Upper lobe of right lung (tissue), 1 donor: ENCODE measurements at regions not wholly inside any gene's neighbourhood (a gene's known extent, or its start where the extent isn't known, plus 50 kb on each side); places are given as distances from the start of the nearest gene placed in this dataset.

Source experiments
- ATAC-seq: fragments of 200-7000 bp; cut with Tn5 transposase; one replicate; pipeline ENCODE4 v1.9.1; 2020; ENCODE audit warnings: mild to moderate bottlenecking, moderate library complexity
- DNase-seq: peaks from one replicate; pipeline ENCODE4 v3.0.0-alpha.2; 2020
- H3K27ac ChIP-seq: fragments of 200-600 bp; one replicate; pipeline ENCODE4 v1.8.0; 2022
- H3K27me3 ChIP-seq: fragments of 200-600 bp; one replicate; pipeline ENCODE4 v1.8.0; 2022; ENCODE audit warnings: mild to moderate bottlenecking
- H3K36me3 ChIP-seq: fragments of 200-600 bp; one replicate; pipeline ENCODE4 v1.8.0; 2022
- H3K4me1 ChIP-seq: fragments of 200-600 bp; one replicate; pipeline ENCODE4 v1.8.0; 2022
- H3K4me3 ChIP-seq: fragments of 200-600 bp; one replicate; pipeline ENCODE4 v1.8.0; 2022; ENCODE audit warnings: mild to moderate bottlenecking
- H3K9me3 ChIP-seq: fragments of 200-600 bp; one replicate; pipeline ENCODE4 v1.8.0; 2022
- intact Hi-C: fragments of 100-400 bp; cut with DNase I; formaldehyde crosslinking; loops from one replicate; pipeline ENCODE4 v1.11.0; 2022
- TF ChIP-seq, protein P1 (sequence below): fragments of 200-600 bp; IDR thresholded peaks from one replicate; pipeline ENCODE4 v1.8.0; 2022; ENCODE audit warnings: antibody characterized with exemption
- donor health status: DM: no; HTN: yes; CAD: no; lungs with severe emphysema.

DNA sequence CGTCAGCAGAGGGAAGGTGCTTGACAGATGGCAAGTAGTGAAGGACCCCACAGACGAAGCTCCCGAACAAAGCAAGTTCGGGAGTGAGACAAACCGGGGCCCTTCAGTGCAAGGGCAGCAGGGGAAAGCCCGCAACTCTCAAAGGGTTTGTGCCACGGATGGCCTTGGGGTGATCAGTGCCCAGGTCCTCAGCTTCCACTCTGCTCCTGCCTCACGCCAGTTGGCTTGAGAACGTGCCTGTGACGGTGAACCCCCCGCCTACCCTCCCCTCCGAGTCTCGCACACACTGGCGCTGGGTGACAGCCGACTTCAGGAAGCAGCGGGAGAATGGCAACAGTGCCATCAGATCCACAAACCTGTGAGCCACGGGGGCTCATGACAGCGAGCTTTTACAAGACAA lies 56.8 kb upstream of the SALL3 start:
- no peak overlapping the region for H3K4me3 ChIP-seq
- no peaks in the 10 kb centered on the region for H3K9me3 ChIP-seq
- H3K4me1 ChIP-seq: no peaks in the 10 kb centered on the region
- TF ChIP-seq, protein P1, sequence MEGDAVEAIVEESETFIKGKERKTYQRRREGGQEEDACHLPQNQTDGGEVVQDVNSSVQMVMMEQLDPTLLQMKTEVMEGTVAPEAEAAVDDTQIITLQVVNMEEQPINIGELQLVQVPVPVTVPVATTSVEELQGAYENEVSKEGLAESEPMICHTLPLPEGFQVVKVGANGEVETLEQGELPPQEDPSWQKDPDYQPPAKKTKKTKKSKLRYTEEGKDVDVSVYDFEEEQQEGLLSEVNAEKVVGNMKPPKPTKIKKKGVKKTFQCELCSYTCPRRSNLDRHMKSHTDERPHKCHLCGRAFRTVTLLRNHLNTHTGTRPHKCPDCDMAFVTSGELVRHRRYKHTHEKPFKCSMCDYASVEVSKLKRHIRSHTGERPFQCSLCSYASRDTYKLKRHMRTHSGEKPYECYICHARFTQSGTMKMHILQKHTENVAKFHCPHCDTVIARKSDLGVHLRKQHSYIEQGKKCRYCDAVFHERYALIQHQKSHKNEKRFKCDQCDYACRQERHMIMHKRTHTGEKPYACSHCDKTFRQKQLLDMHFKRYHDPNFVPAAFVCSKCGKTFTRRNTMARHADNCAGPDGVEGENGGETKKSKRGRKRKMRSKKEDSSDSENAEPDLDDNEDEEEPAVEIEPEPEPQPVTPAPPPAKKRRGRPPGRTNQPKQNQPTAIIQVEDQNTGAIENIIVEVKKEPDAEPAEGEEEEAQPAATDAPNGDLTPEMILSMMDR: no peak
- no peak overlapping the region for H3K27ac ChIP-seq
- intact Hi-C loops: no loop called here
- H3K36me3 ChIP-seq: no peaks in the 10 kb centered on the region
- peak; percentile 38 for DNase-seq
- no peak for ATAC-seq
- no peaks in the 10 kb centered on the region for H3K27me3 ChIP-seq

DNA sequence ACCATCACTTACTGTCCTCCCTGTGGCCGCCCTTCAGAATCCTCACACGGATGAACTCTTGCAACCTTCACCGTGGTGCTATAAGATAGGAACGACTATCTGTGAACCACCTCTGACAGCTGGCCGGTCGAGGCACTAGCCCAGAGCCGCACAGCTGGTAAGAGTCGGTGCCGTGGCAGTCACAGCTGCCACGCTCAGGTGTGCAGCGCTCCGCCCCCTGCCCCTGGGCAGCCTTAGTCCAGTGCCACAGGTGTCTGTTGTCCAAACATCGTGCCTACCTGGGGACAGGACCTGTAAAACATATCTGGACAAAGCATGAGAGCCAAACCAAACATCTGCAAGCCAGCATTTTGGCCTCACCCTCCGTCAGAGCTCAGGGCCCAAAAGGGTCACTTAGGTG lies 55.3 kb upstream of the SALL3 start:
- intact Hi-C loops: no loop called here
- Histone ChIP-seq H3K36me3 (no peaks in the 10 kb centered on the region), H3K27ac (no peak overlapping the region), H3K9me3 (no peaks in the 10 kb centered on the region), H3K4me1 (no peaks in the 10 kb centered on the region), H3K27me3 (no peaks in the 10 kb centered on the region), H3K4me3 (no peak overlapping the region)
- DNase-seq (peak; percentile 45), ATAC-seq (no peak)
- TF ChIP-seq, protein P1: no peak

DNA sequence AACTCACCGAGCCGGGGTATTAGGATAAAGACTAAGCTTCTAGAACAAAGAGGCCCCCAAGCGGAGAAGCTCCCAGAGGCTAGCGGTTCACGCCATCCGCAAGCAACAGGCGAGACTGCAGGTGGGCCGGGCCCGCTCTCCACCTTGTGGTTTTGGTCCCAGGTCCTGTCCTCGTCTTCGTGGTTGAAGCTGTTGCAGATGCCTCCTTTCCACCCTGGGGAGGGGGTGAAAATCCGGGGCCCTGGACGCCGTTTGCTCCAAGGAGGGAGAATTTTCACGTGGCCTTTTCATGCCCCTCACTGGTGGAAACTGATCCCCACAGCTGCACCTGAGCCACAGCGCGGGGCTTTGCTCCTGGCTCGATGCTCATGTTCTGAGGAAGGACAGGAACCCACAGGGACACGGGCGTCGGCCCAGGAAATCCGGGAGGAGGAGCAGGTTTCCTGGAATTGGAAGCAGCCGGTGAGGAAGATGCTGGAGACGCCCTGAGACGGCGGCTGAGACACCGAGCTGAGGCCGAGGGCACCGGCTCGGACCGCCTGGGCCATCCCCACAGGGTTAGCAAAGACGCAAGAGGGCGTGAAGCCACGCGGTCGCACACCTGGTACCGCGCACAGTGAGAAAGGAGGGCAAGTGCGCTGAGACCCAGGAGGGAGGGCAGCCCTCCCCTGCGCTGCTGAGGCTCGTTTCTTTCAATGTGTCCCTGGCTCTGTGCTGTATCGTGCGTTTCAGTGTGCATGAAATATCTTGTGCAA lies 54.7 kb upstream of the SALL3 start:
- ATAC-seq (no peak), DNase-seq (peak; percentile 57)
- TF ChIP-seq, protein P1: no peak
- no peaks in the 10 kb centered on the region for H3K36me3 ChIP-seq
- intact Hi-C loops: no loop called here
- H3K9me3 ChIP-seq: no peaks in the 10 kb centered on the region
- H3K27ac ChIP-seq: no peak overlapping the region
- no peaks in the 10 kb centered on the region for H3K4me1 ChIP-seq
- no peak overlapping the region for H3K4me3 ChIP-seq
- H3K27me3 ChIP-seq: no peaks in the 10 kb centered on the region

DNA sequence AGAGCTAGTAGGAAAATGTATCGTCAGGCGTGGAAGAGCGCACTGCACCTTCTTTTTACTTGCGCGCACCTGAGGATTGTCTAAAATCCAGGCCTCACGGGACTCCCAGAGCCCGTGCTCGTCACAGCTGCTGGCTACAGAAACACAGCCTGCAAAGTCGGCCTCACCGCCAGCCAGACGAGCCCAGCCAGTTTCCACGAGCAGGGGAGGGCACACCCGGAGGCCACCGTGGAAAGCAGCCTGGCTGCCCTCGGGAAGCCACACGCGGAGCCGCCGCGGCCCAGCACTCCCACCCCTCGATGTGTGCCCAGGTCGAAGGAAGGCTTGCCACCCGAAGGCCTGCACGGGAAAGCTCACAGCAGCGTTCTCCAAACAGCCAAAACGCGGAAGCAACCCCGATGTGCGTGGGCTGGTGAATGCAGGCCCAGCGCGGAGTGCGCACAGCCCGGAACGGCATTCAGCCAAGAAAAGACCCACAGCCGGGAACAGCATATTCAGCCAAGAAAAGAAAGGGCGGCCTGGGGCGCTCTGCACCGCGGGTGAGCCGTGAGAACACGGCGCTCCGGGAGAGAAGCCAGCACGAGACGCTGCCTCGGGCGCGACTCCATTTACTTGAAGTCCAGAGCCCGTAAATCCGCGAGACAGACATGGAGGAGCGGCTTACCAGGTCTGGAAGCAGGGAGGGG lies 53.9 kb upstream of the SALL3 start:
- no peak for ATAC-seq

GRCh38 chr18:78926243-78926615 lies 53.4 kb upstream of the SALL3 start:
- no peaks in the 10 kb centered on the region for H3K9me3 ChIP-seq
- no peaks in the 10 kb centered on the region for H3K27me3 ChIP-seq
- H3K27ac ChIP-seq: no peak overlapping the region
- TF ChIP-seq, protein P1: no peak
- no peak for ATAC-seq
- no peak overlapping the region for H3K4me3 ChIP-seq
- H3K4me1 ChIP-seq: no peaks in the 10 kb centered on the region
- no peaks in the 10 kb centered on the region for H3K36me3 ChIP-seq
- intact Hi-C loops: no loop called here
- DNase-seq: no peak

More for the DNA sequence above, 53.9 kb upstream of the SALL3 start:
- TF ChIP-seq, protein P1: no peak
- Histone ChIP-seq H3K9me3 (no peaks in the 10 kb centered on the region), H3K4me1 (no peaks in the 10 kb centered on the region), H3K4me3 (no peak overlapping the region), H3K27ac (no peak overlapping the region), H3K27me3 (no peaks in the 10 kb centered on the region), H3K36me3 (no peaks in the 10 kb centered on the region)
- intact Hi-C loops: no loop called here
- DNase-seq: peak; percentile 48
